Uterus (tissue), 2 donors: ENCODE measurements at regions not wholly inside any gene's neighbourhood (a gene's known extent, or its start where the extent isn't known, plus 50 kb on each side); places are given as distances from the start of the nearest gene placed in this dataset.

Source experiments
- POLR2A ChIP-seq, 2 donors: fragments of 450-650 bp; IDR thresholded peaks; one replicate each; pipeline ENCODE4 v1.6.1; 2016; ENCODE audit warnings: antibody characterized with exemption in 2 of 2, mild to moderate bottlenecking in 1 of 2, moderate library complexity in 1 of 2
- TF ChIP-seq, protein P1 (sequence below), 4 experiments: fragments of 200-600 bp in 2 of 4; fragments of 450-650 bp in 2 of 4; sonication (generic) in 2 of 4; IDR thresholded peaks; one replicate each; pipeline ENCODE4 v1.5.1; 2016 to 2019; ENCODE audit warnings: antibody characterized with exemption in 4 of 4, mild to moderate bottlenecking in 2 of 4, moderate library complexity in 1 of 4

- TF ChIP-seq, protein P1, sequence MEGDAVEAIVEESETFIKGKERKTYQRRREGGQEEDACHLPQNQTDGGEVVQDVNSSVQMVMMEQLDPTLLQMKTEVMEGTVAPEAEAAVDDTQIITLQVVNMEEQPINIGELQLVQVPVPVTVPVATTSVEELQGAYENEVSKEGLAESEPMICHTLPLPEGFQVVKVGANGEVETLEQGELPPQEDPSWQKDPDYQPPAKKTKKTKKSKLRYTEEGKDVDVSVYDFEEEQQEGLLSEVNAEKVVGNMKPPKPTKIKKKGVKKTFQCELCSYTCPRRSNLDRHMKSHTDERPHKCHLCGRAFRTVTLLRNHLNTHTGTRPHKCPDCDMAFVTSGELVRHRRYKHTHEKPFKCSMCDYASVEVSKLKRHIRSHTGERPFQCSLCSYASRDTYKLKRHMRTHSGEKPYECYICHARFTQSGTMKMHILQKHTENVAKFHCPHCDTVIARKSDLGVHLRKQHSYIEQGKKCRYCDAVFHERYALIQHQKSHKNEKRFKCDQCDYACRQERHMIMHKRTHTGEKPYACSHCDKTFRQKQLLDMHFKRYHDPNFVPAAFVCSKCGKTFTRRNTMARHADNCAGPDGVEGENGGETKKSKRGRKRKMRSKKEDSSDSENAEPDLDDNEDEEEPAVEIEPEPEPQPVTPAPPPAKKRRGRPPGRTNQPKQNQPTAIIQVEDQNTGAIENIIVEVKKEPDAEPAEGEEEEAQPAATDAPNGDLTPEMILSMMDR (IDR thresholded peaks at IDR 0.05): peak in 3 of 4 experiments; percentile 8 to 37 (median 28)
- TF ChIP-seq POLR2A (IDR thresholded peaks at IDR 0.05): peak in 1 of 2 donors; percentile 26
These were observed 61.8 kb downstream of the SPATA31C2 start for GRCh38 chr9:88076286-88077070.
